ENCODE measurements at regions not wholly inside any gene's neighbourhood (a gene's known extent, or its start where the extent isn't known, plus 50 kb on each side); places are given as distances from the start of the nearest gene placed in this dataset.

GRCh38 chr22:23387827-23388516 is 192.1 kb downstream of the IGLL1 start:
- H3K4me3 ChIP-seq (ENCODE audit: low read depth, low read length): no peak overlapping the region

GRCh38 chr22:23386822-23387580 is 193.1 kb downstream of the IGLL1 start:
- TF ChIP-seq CTCF (IDR thresholded peaks at IDR 0.05; ENCODE audit: low read depth, low read length): no peak
- H3K4me3 ChIP-seq (ENCODE audit: low read depth, low read length): no peak overlapping the region

More at GRCh38 chr22:23387827-23388516, 192.1 kb downstream of the IGLL1 start:
- TF ChIP-seq CTCF (IDR thresholded peaks at IDR 0.05; ENCODE audit: low read depth, low read length): no peak

GRCh38 chr22:23385678-23386631 is 194.1 kb downstream of the IGLL1 start:
- no peak overlapping the region for H3K4me3 ChIP-seq (ENCODE audit: low read depth, low read length)
- TF ChIP-seq CTCF (IDR thresholded peaks at IDR 0.05; ENCODE audit: low read depth, low read length): peak; percentile 98

- H3K4me3 ChIP-seq (ENCODE audit: low read depth, low read length): no peak overlapping the region
- no peak for TF ChIP-seq CTCF (IDR thresholded peaks at IDR 0.05; ENCODE audit: low read depth, low read length)
Observed at GRCh38 chr22:23384923-23385677, 195.0 kb downstream of the IGLL1 start.

- no peak overlapping the region for H3K4me3 ChIP-seq (ENCODE audit: low read depth, low read length)
- no peak for TF ChIP-seq CTCF (IDR thresholded peaks at IDR 0.05; ENCODE audit: low read depth, low read length)
Observed at GRCh38 chr22:23384431-23384830, 195.7 kb downstream of the IGLL1 start.

- TF ChIP-seq CTCF (IDR thresholded peaks at IDR 0.05; ENCODE audit: low read depth, low read length): no peak
- no peak overlapping the region for H3K4me3 ChIP-seq (ENCODE audit: low read depth, low read length)
Observed at GRCh38 chr22:23383491-23384361, 196.4 kb downstream of the IGLL1 start.

All from WI38 (cell line).